HG02610 (cell line): ENCODE measurements at regions not wholly inside any gene's neighbourhood (a gene's known extent, or its start where the extent isn't known, plus 50 kb on each side); places are given as distances from the start of the nearest gene placed in this dataset.

Source experiments
- ATAC-seq: cut with Tn5 transposase; IDR thresholded peaks from one replicate; pipeline ENCODE4 v1.9.1; 2021; ENCODE audit warnings: mild to moderate bottlenecking, moderate library complexity; ENCODE audit not compliant: unreplicated experiment

DNA sequence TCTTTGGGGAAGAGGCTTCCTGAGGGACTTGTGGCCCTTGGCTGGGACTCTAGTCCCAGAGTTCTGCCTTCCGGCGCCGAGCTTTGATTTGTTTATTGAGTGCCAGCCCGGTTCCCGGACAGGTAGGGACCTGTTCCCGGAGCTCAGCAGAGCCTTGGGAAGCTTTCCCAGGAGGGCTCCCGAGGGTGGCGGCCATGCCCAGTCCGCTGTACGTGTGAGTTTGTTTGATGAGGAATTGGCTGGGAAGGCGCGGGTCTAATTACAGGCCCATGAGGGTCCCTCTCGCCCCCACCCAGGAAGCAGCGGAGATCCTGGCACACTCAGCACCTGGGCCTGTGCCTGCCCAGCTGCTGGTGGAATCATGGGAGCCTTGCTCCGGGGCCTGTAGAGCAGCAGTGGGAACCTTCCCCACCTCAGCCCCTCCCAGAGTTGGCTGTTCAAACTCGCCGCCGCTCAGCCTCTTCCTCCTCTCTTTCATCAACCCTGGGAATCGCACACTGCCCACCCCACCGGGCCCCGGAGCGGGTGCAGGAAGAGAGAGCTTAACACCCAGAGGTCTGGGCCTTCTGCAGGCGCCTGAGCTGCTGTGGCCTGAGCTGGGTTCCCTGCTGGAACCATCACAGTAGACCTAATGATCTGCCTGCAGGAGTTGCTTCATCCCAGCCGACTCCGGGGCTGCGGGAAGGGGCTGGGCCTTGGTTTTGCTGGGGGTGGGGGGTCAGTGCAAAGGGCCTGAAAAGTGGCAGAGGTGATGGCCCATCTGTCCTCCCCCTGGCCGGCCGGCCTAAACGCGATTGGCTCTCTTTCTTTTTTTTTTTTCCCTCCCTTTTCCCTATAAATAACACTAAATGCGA, 313.7 kb downstream of the SEC14L1 start:
- no peak for ATAC-seq

DNA sequence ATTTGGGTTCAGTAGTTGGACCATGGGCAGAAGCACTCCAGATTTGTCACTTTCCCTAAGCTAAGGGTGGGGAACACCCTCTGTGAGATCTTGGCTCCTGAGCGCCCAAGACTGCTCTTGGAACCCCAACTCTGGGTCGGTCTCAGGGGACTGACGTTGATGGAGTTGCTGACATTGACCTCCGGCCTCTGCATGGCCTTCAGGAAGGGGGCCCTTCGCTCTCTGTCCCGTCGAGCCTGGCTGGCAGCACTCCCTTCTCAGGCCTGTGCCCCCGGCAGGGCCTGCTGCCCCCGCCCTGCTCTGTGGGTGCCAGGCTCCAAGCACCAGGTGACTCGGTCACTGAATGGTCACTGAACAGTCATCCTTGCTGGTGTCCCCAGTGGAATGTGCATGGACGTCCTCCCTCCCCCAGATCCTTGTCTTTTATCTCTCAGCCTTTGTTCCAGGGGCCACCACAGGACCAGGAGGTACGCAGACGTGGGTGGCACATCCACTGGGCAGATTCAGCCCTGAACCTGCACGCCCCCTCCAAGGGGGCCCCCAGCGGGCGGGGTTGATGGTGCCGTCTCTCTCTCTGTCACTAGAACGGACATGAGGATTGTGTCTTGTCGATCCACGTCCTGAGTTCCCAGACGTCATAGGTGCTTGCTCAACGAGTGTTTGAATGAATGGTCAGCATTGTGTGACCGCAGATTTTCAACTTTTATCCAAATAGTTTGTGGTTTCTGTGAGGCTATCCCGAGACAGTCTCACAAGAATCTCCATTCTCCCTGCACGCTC, 314.5 kb downstream of the SEC14L1 start:
- ATAC-seq, result no peak

DNA sequence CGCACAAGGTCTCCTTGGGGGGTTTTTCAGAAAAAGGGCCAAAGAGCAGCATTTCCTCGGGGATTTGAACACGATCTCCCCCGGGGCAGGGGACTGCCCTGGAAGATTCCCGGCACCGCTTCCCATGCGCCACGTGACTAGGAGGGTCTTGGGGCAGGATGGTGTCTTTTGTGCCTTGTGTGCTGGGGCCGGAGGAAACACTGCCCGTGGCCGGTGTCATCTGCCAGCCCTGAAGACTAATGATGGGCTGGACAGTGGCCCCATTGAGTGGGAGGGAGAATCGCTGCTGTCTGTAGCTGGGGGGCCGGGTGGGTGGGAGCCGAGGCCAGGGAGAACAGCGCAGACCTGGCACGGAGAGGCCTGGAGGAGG, 315.1 kb downstream of the SEC14L1 start:
- no peak for ATAC-seq

DNA sequence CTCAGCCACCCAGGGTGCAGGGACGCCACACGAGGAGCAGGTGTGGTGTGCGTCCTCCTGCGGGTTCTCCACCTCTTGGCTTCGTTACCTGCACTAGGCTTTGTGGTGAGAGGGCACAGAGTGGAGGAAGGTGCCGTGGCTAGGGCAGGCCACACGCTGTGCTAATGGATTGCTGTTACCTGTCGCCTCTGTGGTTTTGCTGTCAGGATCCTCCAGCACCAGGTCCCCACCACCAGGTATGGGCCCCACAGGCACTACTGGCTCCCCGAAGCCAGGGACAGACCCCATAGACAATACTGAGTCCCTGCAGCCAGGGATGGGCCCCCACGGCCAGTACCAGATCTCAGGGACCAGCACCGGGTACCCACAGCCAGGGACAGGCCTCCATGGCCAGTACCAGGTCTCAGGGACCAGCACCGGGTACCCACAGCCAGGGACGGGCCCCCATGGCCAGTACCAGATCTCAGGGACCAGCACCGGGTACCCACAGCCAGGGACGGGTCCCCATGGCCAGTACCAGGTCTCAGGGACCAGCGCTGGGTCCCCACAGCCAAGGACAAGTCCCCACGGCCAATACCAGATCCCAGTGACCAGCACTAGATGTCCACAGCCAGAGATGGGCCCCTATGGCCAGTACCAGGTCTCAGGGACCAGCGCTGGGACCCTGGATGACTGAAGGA, 315.6 kb downstream of the SEC14L1 start:
- no peak for ATAC-seq

DNA sequence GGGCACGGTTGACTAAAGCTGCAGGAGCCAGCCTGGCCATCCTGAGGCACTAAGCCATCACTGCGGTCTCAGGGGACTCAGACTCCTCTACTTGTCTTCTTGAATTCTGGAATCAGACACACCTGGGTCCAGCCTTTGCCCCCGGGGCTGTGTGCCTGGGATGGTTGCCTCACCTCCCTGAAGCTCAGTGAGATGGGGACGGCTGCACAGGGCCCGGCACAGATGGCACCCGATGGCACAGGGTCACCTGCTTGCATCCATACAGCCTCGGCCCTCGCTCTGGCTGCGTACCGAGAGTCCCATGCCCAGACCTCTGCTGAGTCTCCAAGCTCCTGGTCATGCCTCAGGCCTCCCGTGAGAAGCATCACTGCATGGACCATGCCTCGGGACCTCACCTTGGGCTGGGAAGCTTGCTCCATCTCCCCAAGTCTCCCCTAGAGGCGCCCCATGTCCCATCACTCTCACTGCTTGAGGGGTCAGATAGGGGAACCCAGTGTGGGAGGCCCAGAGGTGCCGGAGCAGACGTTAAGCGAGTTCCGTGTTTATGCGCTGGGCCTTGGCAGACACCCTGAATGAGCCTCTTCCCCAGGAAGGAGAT, 316.3 kb downstream of the SEC14L1 start:
- no peak for ATAC-seq

DNA sequence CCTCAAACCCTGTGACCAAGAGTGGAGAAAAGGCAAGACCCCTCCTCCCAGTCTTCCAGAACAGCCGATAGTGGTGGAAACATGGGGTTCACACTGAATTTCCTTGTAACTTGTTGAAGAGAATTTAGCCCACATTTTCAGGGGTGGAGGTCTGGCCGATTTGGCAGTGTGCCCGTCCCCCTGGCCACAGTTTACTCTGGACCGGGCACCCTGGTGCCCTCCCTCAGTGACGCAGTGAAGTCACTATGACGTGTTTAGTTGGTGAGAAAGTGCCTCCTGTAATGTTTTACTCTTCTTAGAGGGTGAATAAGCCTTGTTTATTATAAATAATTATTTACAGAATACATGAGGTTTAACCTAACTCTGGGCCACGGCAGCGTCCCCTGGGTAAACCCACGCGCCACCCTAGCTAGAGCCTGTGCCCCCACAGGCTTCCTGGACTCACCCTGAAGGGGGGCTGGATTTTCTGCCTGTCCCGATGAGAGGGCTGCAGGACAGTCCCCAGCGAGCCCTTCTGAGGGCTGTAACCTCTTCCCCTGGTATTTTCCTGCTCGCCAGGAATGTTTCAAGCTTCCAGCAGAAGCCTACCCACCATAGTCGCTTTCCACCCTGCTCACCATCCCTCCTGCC, 316.9 kb downstream of the SEC14L1 start:
- ATAC-seq, result no peak

DNA sequence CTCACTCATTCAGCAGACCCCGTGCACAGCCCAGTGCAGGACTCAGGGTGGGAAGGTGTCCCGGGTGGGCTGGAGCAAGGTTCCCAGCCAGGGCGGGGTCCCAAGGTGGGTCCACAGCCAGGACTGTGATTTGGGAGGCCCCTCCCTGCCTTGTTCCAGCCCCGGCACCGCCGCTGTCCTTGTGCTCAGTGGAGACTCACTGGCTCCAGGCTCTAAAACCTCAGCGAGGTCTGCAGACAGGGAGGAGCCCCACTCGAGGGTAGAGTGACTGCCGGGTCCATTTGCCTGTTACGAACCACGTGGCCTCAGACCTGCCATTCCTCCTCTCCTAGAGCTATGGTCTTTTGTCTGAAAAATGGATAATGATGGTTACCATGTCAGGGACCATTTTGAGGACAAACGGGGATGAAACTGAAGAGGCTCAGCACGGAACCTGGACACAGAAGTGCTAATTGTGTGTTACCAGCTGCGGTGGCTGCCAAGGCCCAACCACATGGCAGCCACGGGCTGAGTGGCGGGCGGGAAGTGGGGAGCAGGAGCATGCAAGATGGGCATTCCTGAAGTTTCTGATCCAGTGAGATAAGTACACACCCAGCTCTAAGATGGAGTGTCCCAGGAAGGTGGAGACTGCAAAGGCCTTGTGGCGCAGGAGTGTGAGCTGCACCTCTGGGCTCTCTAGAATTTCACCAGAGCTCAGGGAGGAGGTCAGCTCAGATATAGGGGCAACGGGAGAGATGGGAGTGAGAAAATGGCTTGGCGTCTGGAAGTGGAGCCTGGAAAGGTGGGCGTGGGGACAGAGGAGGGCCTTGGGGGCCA, 317.6 kb downstream of the SEC14L1 start:
- no peak for ATAC-seq

DNA sequence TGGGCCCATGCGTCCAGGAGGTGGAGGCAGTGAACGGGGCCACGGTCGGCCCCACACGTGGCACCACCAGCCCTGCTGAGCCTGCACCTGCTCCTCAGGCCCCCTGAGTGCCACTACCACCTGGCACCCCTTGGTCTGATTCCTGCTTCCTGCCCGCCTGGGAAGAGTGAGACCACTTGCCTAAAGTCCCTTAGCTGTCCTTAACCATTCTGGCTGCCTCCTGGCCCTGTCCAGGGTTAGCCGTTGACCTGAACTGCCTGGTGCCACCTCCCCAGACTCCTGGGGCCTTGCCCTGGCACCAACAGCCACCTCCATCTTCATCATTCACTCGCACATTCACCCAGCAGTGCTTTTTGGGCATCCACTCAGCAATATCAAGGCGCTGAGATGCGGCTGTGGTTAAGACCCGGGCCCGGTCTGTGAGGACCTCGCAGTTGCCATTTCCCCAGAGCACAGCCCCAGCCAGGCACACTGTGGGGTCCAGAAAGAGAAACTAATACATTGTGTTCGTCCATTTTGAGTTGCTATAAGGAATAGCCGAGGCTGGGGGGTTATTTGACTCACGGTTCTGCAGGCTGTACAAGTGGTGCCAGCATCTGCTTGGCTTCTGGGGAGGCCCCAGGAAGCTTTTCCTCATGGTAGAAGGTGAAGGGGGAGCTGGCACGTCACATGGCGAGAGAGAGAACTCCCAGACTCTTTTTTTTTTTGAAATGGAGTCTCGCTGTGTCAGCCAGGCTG, 318.4 kb downstream of the SEC14L1 start:
- no peak for ATAC-seq

DNA sequence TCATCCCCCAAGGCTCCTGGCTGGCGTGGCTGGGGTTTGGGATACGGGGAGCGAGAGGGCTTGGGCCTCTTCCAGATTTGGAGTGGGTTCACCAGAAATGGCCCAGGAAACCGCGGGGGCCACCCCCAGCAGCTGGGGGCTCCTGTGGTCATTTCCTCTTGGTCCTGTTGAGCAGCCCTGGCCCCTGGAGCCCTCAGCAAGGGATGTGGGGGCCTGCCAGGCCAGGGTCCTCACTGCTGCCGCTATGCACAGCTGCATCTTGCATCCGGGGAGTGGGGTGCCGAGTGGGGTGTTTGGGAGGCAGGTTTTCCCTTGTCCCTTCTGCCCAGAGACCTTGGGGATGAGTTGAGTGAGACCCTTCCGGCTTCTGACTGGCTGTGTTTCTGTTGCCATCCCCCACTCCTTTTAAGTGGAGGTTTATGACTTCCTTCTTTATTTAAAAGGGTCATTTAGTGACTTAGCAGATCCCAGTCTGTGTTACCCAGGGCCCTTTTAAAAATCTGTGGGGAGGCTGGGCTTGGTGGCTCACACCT, 319.8 kb downstream of the SEC14L1 start:
- ATAC-seq, result peak; percentile 2

DNA sequence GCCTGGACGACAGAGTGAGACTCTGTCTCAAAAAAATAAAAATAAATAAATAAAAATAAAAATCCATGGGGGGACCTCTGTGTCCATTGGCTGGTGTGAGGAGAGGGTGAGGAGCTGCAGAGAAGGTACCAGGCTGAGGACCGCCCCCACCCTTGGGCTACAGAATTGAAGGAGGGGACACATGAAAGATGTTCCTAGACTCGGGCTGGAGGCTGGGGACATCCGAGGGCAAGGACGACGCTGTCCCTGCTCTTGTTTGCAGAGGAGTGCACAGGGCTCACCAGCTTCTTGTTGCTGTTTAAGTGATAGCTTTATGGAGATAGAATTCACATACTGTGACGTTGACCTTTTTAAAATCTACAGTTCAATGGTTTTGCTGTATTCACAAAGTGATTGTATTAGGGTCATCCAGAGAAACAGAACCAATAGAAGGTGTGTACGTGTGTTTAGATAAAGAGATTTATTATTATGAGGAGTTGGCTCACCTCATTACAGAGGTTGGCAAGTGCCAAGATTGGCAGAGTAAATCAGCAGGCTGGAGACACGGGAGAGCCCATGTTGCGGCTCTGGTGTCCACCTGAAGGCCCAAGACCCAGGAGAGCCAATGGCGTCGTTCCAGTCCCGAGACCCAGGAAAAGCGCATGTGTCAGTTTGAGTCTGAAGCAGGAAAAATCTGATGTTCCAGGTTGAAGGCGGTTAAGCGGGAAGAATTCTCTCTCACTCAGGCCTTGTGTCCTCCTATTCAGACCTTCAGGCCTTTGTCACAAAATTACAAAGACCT, 320.7 kb downstream of the SEC14L1 start:
- no peak for ATAC-seq

DNA sequence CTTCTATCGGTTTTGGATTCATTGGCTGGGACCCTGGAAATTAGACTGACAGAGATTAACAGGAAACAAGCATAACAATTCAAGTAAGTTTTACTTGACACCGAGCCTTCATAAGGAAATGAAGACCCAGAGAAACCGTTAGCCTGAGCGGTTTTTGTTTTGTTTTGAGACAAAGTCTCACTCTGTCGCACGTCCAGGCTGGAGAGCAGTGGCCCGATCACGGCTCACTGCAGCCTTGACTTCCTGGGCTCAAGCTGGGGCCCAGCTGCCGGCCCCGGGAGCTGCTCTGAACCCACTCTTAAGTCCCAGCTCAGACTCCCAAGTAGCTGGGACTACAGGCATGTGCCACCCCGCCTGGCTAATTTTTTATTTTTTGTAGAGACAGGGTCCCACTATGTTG, 321.3 kb downstream of the SEC14L1 start:
- ATAC-seq, result peak; percentile 40

DNA sequence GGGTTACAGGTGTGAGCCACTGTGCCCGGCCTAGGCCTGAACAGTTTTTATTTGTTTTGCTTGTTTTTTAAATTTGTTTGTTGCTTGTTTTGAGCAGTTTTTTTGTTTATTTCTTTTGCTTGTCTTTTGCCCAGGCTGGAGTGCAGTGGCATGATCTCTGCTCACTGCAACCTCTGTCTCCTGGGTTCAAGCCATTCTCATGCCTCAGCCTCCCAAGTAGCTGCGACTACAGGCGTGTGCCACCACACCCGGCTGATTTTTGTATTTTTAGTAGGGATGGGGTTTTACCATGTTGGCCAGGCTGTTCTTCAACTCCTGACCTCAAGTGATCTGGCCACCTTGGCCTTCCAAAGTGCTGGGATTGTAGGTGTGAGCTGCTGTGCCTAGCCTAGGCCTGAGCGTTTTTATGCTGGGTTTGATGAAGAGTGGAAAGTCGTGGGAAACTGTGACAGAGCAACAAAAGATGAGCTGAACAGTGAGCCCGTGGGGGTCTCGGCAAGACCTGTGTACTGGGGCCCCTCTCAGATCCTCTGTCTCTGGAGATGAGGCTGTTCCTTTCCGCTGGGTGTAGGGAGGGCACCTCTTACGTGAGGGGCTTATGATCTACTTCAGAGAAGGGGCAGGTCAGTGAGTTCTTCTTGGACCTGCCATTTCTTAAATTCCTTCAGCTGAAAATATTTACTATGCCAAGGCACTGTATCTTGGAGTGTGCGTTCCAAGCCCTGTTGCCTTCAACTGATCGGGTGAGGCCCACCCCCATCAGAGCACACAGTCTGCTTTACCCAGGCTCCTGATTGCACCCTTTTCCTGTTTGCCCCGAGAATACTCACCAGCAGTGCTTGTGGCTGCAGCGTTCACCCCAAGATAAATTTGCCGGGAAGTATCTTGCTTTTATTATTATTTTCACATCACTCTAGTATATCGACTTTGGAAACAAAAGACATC, 322.1 kb downstream of the SEC14L1 start:
- ATAC-seq, result no peak

DNA sequence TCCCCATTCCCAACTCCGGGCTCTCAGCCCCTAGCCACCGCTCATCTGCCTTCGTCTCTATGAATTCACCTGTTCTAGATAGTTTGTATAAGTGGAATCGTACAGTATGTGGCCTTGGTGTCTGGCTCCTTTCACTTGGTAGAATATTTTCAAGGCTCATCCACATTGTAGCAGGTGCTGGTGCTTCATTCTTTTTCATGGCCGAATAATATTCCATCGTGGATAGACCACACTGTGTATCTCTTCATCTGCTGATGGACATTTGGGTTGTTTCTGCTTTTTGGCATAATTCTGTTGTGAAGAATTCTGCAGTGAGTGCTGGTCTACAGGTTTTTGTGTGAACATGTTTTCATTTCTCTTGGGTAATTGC, 324.2 kb downstream of the SEC14L1 start:
- no peak for ATAC-seq

DNA sequence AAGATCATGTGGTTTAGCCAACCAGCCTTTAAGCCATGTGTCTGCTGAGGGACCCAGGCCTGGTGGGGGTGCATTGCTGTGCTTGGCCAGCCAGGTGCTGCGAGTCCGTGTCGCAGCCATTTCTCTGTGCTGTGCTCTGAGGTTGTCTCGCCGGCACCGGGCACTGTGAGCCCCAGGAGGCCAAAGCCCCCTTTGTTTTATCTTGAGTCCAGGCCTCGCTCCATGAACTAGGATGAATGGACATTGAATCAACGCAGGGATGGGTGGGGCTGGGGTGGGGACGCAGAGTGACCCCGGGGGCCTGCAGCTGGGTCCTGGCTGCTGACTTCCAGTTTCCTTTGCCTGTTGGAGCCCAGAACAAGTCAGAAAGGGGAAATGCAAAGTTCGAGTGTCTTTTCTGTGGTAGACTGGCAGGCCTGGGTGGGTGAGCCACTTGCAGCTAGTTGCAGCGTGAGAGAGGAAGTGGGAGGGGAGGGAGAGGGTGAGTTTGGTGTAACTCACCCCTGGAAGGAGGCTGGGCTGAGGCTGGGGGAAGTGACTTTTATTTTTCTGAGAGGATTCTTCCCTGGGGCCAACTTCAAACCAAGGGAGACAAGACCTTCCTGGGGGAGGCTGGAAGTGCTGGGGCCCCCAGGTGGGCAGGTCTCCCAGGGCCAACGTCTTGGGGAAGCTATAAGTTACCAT, 324.7 kb downstream of the SEC14L1 start:
- ATAC-seq, result peak; percentile 56

DNA sequence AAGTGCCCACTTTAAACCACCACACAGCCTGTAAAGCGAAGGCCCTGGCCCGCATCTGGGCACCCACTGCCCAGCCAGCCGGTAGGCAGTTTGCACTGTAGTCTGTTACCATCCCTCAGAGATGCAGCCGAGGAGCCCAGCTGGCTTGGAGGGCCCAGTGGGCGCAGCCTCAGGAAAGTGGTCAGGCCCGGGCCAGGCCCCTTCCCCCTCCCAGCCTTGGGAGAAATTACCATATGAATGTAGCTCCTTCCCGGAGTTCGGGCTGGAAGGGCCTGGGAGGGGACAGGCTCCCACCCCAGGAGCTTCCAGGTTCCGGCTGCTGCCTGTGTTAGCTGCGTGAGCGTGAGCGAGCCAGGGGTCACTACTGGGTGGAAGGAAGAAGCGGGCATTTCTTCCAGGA, 325.4 kb downstream of the SEC14L1 start:
- no peak for ATAC-seq

DNA sequence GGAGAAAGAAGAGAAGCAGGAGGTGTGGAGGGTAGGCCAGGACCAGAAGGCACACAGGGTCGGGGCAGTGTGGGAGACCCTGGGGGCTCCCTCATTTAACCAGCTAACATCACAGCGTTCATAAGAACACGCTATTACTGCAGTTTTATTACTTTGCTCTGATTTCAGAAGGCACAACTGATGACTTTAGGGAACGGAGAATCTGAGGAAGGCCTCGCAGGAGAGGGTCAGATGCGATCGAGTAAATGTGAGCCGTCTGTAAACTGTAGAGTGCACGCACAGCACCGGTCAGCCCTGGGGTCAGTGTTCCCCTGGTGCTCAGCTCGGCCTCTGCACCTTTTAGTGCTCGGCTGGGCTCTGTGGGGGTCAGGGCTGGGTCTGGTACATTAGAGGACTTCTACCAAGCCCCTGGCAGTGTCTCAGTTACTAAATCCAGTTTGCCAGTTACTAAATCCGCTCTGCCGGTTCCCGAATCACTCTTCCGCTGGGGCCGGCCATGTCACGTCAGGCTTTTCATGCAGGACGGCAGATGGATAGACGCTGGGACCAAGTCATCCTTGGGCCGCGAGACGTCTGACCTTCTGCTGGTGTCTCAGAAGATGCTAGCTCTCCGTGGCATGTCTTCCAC, 325.9 kb downstream of the SEC14L1 start:
- no peak for ATAC-seq
